ENCODE measurements at regions not wholly inside any gene's neighbourhood (a gene's known extent, or its start where the extent isn't known, plus 50 kb on each side); places are given as distances from the start of the nearest gene placed in this dataset.

GRCh38 chr4:148813289-148813688, 371.1 kb upstream of the NR3C2 start:
- in situ Hi-C loops (cut with HindIII; ENCODE audit: low pct_unique_long_range_greater_than_20kb, low sequenced_read_pairs) = no loop called here
- DNase-seq (ENCODE audit: low read depth) = no peak

- in situ Hi-C loops (cut with HindIII; ENCODE audit: low pct_unique_long_range_greater_than_20kb, low sequenced_read_pairs) = no loop called here
- no peak for DNase-seq (ENCODE audit: low read depth)
Observed at GRCh38 chr4:148812101-148812500, 369.9 kb upstream of the NR3C2 start.

GRCh38 chr4:148810461-148810860, 368.2 kb upstream of the NR3C2 start:
- in situ Hi-C loops (cut with HindIII; ENCODE audit: low pct_unique_long_range_greater_than_20kb, low sequenced_read_pairs) = no loop called here
- no peak for DNase-seq (ENCODE audit: low read depth)

- in situ Hi-C loops (cut with HindIII; ENCODE audit: low pct_unique_long_range_greater_than_20kb, low sequenced_read_pairs) = no loop called here
Observed at GRCh38 chr4:148808416-148808815, 366.2 kb upstream of the NR3C2 start.

GRCh38 chr4:148800940-148801339, 358.7 kb upstream of the NR3C2 start:
- DNase-seq (ENCODE audit: low read depth) = no peak
- in situ Hi-C loops (cut with HindIII; ENCODE audit: low pct_unique_long_range_greater_than_20kb, low sequenced_read_pairs) = no loop called here

More at GRCh38 chr4:148808416-148808815, 366.2 kb upstream of the NR3C2 start:
- no peak for DNase-seq (ENCODE audit: low read depth)

- in situ Hi-C loops (cut with HindIII; ENCODE audit: low pct_unique_long_range_greater_than_20kb, low sequenced_read_pairs) = no loop called here
- no peak for DNase-seq (ENCODE audit: low read depth)
Observed at GRCh38 chr4:148800336-148800885, 358.2 kb upstream of the NR3C2 start.

- peak; percentile 75 for DNase-seq (ENCODE audit: low read depth)
- in situ Hi-C loops (cut with HindIII; ENCODE audit: low pct_unique_long_range_greater_than_20kb, low sequenced_read_pairs) = no loop called here
Observed at GRCh38 chr4:148795156-148795864, 353.1 kb upstream of the NR3C2 start.

- DNase-seq (ENCODE audit: low read depth) = no peak
- in situ Hi-C loops (cut with HindIII; ENCODE audit: low pct_unique_long_range_greater_than_20kb, low sequenced_read_pairs) = no loop called here
Observed at GRCh38 chr4:148793221-148793620, 351.0 kb upstream of the NR3C2 start.

GRCh38 chr4:148790691-148791090, 348.5 kb upstream of the NR3C2 start:
- in situ Hi-C loops (cut with HindIII; ENCODE audit: low pct_unique_long_range_greater_than_20kb, low sequenced_read_pairs) = no loop called here
- DNase-seq (ENCODE audit: low read depth) = peak; percentile 88

- in situ Hi-C loops (cut with HindIII; ENCODE audit: low pct_unique_long_range_greater_than_20kb, low sequenced_read_pairs) = no loop called here
- no peak for DNase-seq (ENCODE audit: low read depth)
Observed at GRCh38 chr4:148790246-148790645, 348.0 kb upstream of the NR3C2 start.

GRCh38 chr4:148787831-148788477, 345.7 kb upstream of the NR3C2 start:
- in situ Hi-C loops (cut with HindIII; ENCODE audit: low pct_unique_long_range_greater_than_20kb, low sequenced_read_pairs) = no loop called here
- DNase-seq (ENCODE audit: low read depth) = peak; percentile 74

GRCh38 chr4:148787285-148787684, 345.1 kb upstream of the NR3C2 start:
- in situ Hi-C loops (cut with HindIII; ENCODE audit: low pct_unique_long_range_greater_than_20kb, low sequenced_read_pairs) = no loop called here
- DNase-seq (ENCODE audit: low read depth) = no peak

GRCh38 chr4:148786699-148787098, 344.5 kb upstream of the NR3C2 start:
- no peak for DNase-seq (ENCODE audit: low read depth)
- in situ Hi-C loops (cut with HindIII; ENCODE audit: low pct_unique_long_range_greater_than_20kb, low sequenced_read_pairs) = no loop called here

- peak; percentile 22 for DNase-seq (ENCODE audit: low read depth)
- in situ Hi-C loops (cut with HindIII; ENCODE audit: low pct_unique_long_range_greater_than_20kb, low sequenced_read_pairs) = no loop called here
Observed at GRCh38 chr4:148782284-148782683, 340.1 kb upstream of the NR3C2 start.

GRCh38 chr4:148780426-148781005, 338.3 kb upstream of the NR3C2 start:
- peak; percentile 80 for DNase-seq (ENCODE audit: low read depth)
- in situ Hi-C loops (cut with HindIII; ENCODE audit: low pct_unique_long_range_greater_than_20kb, low sequenced_read_pairs) = no loop called here

- DNase-seq (ENCODE audit: low read depth) = no peak
- in situ Hi-C loops (cut with HindIII; ENCODE audit: low pct_unique_long_range_greater_than_20kb, low sequenced_read_pairs) = no loop called here
Observed at GRCh38 chr4:148779771-148780170, 337.6 kb upstream of the NR3C2 start.

GRCh38 chr4:148778980-148779675, 336.9 kb upstream of the NR3C2 start:
- no peak for DNase-seq (ENCODE audit: low read depth)
- in situ Hi-C loops (cut with HindIII; ENCODE audit: low pct_unique_long_range_greater_than_20kb, low sequenced_read_pairs) = no loop called here

GRCh38 chr4:148776941-148777340, 334.7 kb upstream of the NR3C2 start:
- DNase-seq (ENCODE audit: low read depth) = peak; percentile 59
- in situ Hi-C loops (cut with HindIII; ENCODE audit: low pct_unique_long_range_greater_than_20kb, low sequenced_read_pairs) = no loop called here

GRCh38 chr4:148774134-148774533, 331.9 kb upstream of the NR3C2 start:
- no peak for DNase-seq (ENCODE audit: low read depth)
- in situ Hi-C loops (cut with HindIII; ENCODE audit: low pct_unique_long_range_greater_than_20kb, low sequenced_read_pairs) = no loop called here
